ENCODE measurements at regions not wholly inside any gene's neighbourhood (a gene's known extent, or its start where the extent isn't known, plus 50 kb on each side); places are given as distances from the start of the nearest gene placed in this dataset.

DNA sequence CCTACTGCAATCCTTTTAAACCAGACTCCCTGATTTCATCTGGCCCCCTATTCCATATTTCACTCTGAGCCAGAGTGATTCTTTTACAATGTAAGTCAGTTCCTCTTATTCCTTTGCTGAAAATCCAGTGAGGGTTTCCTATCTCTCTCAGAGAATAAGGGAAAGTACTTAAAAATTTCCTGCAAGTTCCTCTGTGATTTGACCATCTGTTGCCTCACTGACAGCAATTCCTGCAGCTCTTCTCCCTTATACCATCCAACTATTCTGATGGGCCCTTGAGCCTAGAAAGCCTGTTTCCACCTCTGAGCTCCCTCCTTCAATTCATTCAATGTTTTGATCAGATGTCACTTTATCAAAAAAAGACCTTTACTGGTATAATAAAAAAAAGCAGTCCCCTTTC lies 317.1 kb upstream of the CCNH start:
- Histone ChIP-seq H3K4me1 (ENCODE audit: control insufficient read depth in 1 of 2, insufficient read depth in 2 of 2, low read depth in 1 of 2, low read length in 1 of 2) (no peaks in the 10 kb centered on the region; a peak in 1 of 4 replicates), H3K9me2 (no peaks in the 10 kb centered on the region), H4K20me1 (ENCODE audit: insufficient read depth) (no peaks in the 10 kb centered on the region), H3K4me2 (no peak overlapping the region), H3K36me3 (replicated peaks in 1 of 2; ENCODE audit: control insufficient read depth in 1 of 2, insufficient read depth in 2 of 2, low read length in 1 of 2) (no peaks in the 10 kb centered on the region), H3K27ac (ENCODE audit: low read depth in 2 of 2, low read length in 1 of 2) (no peak overlapping the region), H3K9me3 (no peaks in the 10 kb centered on the region), H3K9ac (no peak overlapping the region), H3F3A (replicated peaks; ENCODE audit: insufficient read depth) (no peaks in the 10 kb centered on the region), H3K79me2 (ENCODE audit: insufficient read depth) (no peaks in the 10 kb centered on the region), H2AFZ (ENCODE audit: low read depth) (no peak overlapping the region), H3K27me3 (ENCODE audit: insufficient read depth) (no peaks in the 10 kb centered on the region), H3K4me3 (ENCODE audit: low read depth in 2 of 2, low read length in 1 of 2) (no peak overlapping the region)
- TF ChIP-seq, protein P1, sequence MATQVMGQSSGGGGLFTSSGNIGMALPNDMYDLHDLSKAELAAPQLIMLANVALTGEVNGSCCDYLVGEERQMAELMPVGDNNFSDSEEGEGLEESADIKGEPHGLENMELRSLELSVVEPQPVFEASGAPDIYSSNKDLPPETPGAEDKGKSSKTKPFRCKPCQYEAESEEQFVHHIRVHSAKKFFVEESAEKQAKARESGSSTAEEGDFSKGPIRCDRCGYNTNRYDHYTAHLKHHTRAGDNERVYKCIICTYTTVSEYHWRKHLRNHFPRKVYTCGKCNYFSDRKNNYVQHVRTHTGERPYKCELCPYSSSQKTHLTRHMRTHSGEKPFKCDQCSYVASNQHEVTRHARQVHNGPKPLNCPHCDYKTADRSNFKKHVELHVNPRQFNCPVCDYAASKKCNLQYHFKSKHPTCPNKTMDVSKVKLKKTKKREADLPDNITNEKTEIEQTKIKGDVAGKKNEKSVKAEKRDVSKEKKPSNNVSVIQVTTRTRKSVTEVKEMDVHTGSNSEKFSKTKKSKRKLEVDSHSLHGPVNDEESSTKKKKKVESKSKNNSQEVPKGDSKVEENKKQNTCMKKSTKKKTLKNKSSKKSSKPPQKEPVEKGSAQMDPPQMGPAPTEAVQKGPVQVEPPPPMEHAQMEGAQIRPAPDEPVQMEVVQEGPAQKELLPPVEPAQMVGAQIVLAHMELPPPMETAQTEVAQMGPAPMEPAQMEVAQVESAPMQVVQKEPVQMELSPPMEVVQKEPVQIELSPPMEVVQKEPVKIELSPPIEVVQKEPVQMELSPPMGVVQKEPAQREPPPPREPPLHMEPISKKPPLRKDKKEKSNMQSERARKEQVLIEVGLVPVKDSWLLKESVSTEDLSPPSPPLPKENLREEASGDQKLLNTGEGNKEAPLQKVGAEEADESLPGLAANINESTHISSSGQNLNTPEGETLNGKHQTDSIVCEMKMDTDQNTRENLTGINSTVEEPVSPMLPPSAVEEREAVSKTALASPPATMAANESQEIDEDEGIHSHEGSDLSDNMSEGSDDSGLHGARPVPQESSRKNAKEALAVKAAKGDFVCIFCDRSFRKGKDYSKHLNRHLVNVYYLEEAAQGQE (IDR thresholded peaks at IDR 0.05; ENCODE audit: low read depth, low read length) = no peak
- TF ChIP-seq, protein P2, sequence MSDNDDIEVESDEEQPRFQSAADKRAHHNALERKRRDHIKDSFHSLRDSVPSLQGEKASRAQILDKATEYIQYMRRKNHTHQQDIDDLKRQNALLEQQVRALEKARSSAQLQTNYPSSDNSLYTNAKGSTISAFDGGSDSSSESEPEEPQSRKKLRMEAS (IDR thresholded peaks at IDR 0.05; ENCODE audit: low read depth) = no peak
- TF ChIP-seq SIN3A (IDR thresholded peaks at IDR 0.05; ENCODE audit: borderline replicate concordance, low read depth, low read length) (no peak), TCF12 (IDR thresholded peaks at IDR 0.05) (no peak), MEF2A (IDR thresholded peaks at IDR 0.05; ENCODE audit: borderline replicate concordance, low read depth) (no peak), SMC3 (IDR thresholded peaks at IDR 0.05; ENCODE audit: low read depth, low read length) (no peak), TEAD4 (IDR thresholded peaks at IDR 0.05; ENCODE audit: borderline replicate concordance, insufficient read depth) (no peak), EZH2phosphoT487 (IDR thresholded peaks at IDR 0.05; ENCODE audit: borderline replicate concordance, low read depth) (no peak)
- POLR2A ChIA-PET = no interaction called here
- no peak for DNase-seq
- CTCF ChIA-PET = interaction anchor here (0.6 to 1.8 kb wide), 4 partner anchors 9 to 296 kb away, joined by 3 to 6 read pairs (median 4); no protein-coding TSS in a partner anchor

DNA sequence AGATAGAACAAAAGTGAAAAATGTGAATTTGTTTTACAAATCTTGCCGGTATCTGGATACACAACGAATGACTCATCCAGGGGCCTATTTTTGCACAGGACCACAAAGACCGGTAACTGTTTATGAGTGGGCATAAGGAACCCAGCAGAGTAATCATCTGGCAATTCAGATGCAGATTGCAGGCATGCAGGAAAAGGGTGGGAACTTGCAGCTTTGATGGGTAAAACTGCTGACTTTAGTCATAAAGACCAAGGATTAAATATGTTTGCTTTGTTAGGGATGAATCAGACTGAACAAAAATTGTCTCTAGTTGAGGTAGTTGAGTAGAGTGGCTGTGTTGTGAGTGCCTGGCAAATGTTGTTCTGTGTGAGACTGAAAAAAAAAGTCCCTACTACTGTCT lies 309.6 kb upstream of the CCNH start:
- 0 out of 2 replicates have a peak, but pooled peaks cover 4% of the 10 kb centered on the region for H3K27me3 ChIP-seq (ENCODE audit: insufficient read depth)
- no peak for DNase-seq
- ChIA-PET POLR2A (no interaction called here), CTCF (interaction anchor here (1.0 kb wide), 1 partner anchor 13 kb away, joined by 3 read pairs; no protein-coding TSS in a partner anchor)
- H3F3A ChIP-seq (replicated peaks; ENCODE audit: insufficient read depth) = no peaks in the 10 kb centered on the region
- no peaks in the 10 kb centered on the region for H3K79me2 ChIP-seq (ENCODE audit: insufficient read depth)
- WGBS (ENCODE audit: low lambda C conversion rate) = 46% methylated on average over 3 of the region's 3 CpGs
- H3K4me1 ChIP-seq (ENCODE audit: control insufficient read depth in 1 of 2, insufficient read depth in 2 of 2, low read depth in 1 of 2, low read length in 1 of 2) = no peaks in the 10 kb centered on the region
- no peaks in the 10 kb centered on the region for H4K20me1 ChIP-seq (ENCODE audit: insufficient read depth)
- H2AFZ ChIP-seq (ENCODE audit: low read depth) = no peak overlapping the region
- no peak overlapping the region for H3K9ac ChIP-seq
- H3K36me3 ChIP-seq (replicated peaks in 1 of 2; ENCODE audit: control insufficient read depth in 1 of 2, insufficient read depth in 2 of 2, low read length in 1 of 2) = no peaks in the 10 kb centered on the region
- no peaks in the 10 kb centered on the region for H3K9me3 ChIP-seq
- no peak overlapping the region for H3K4me2 ChIP-seq
- no peaks in the 10 kb centered on the region for H3K9me2 ChIP-seq
- H3K27ac ChIP-seq (ENCODE audit: low read depth in 2 of 2, low read length in 1 of 2) = no peak overlapping the region
- no peak overlapping the region for H3K4me3 ChIP-seq (ENCODE audit: low read depth in 2 of 2, low read length in 1 of 2)
- no peak for TF ChIP-seq YY1 (IDR thresholded peaks at IDR 0.05; ENCODE audit: low read depth)

Data from SK-N-SH (cell line).